OCI-LY1 (cell line): ENCODE measurements at regions not wholly inside any gene's neighbourhood (a gene's known extent, or its start where the extent isn't known, plus 50 kb on each side); places are given as distances from the start of the nearest gene placed in this dataset.

Source experiments
- H2AFZ ChIP-seq: fragments of 200-600 bp; sonication (generic), shearing (Covaris generic); 2 replicates; pipeline ENCODE4 v1.6.0; 2014; ENCODE audit warnings: antibody characterized with exemption, mild to moderate bottlenecking, low read length
- H3F3A ChIP-seq: fragments of 200-600 bp; sonication (generic), shearing (Covaris generic); 2 replicates; pipeline ENCODE4 v1.6.0; 2014; ENCODE audit warnings: mild to moderate bottlenecking, antibody characterized with exemption, low read length, moderate library complexity; ENCODE audit not compliant: insufficient read depth
- H3K27ac ChIP-seq: fragments of 200-600 bp; sonication (generic); 2 replicates; pipeline ENCODE4 v1.5.1; 2014; ENCODE audit warnings: low read length, mixed run types, mild to moderate bottlenecking, low read depth; ENCODE audit not compliant: poor library complexity, severe bottlenecking
- H3K27me3 ChIP-seq: fragments of 200-600 bp; sonication (generic); 2 replicates; pipeline ENCODE4 v1.6.0; 2014; ENCODE audit warnings: antibody characterized with exemption, mild to moderate bottlenecking, low read length, moderate library complexity; ENCODE audit not compliant: insufficient read depth
- H3K36me3 ChIP-seq: fragments of 200-600 bp; sonication (generic); 2 replicates; pipeline ENCODE4 v1.6.1; 2014; ENCODE audit warnings: mild to moderate bottlenecking, antibody characterized with exemption, low read length, moderate library complexity, mixed read lengths; ENCODE audit not compliant: insufficient read depth
- H3K4me1 ChIP-seq: fragments of 200-600 bp; sonication (generic); 2 replicates; pipeline ENCODE4 v1.5.1; 2014; ENCODE audit warnings: mild to moderate bottlenecking, low read length, moderate library complexity; ENCODE audit not compliant: insufficient read depth, severe bottlenecking
- H3K4me2 ChIP-seq: fragments of 200-600 bp; sonication (generic), shearing (Covaris generic); 2 replicates; pipeline ENCODE4 v1.6.1; 2014; ENCODE audit warnings: low read length
- H3K4me3 ChIP-seq: fragments of 200-600 bp; sonication (generic); 2 replicates; pipeline ENCODE4 v1.5.1; 2014; ENCODE audit warnings: low read length, low read depth, mild to moderate bottlenecking, mixed read lengths; ENCODE audit not compliant: poor library complexity, severe bottlenecking
- H3K79me2 ChIP-seq: fragments of 200-600 bp; shearing (Covaris generic); 2 replicates; pipeline ENCODE4 v1.6.1; 2016; ENCODE audit warnings: mixed run types, low read length, mixed read lengths; ENCODE audit not compliant: insufficient read depth
- H3K9ac ChIP-seq: fragments of 200-600 bp; sonication (generic), shearing (Covaris generic); 2 replicates; pipeline ENCODE4 v1.6.1; 2014; ENCODE audit warnings: mild to moderate bottlenecking, low read length, mixed read lengths
- H3K9me2 ChIP-seq: fragments of 200-600 bp; sonication (generic), shearing (Covaris generic); 2 replicates; pipeline ENCODE4 v1.6.1; 2014; ENCODE audit warnings: low read depth, mild to moderate bottlenecking, low read length, mixed read lengths
- H3K9me3 ChIP-seq: fragments of 200-600 bp; shearing (Covaris generic); 2 replicates; pipeline ENCODE4 v1.6.1; 2014; ENCODE audit warnings: low read length, mixed read lengths
- H4K20me1 ChIP-seq: fragments of 200-600 bp; sonication (generic), shearing (Covaris generic); 2 replicates; pipeline ENCODE4 v1.6.0; 2016; ENCODE audit warnings: mild to moderate bottlenecking, low read length; ENCODE audit not compliant: insufficient read depth
- EZH2 ChIP-seq: fragments of 200-600 bp; sonication (generic), shearing (Covaris generic); IDR thresholded peaks from 2 replicates; pipeline ENCODE4 v1.8.0; 2017; ENCODE audit warnings: borderline replicate concordance, mixed run types, mild to moderate bottlenecking, antibody characterized with exemption, low read length, moderate library complexity, mixed read lengths
- TF ChIP-seq, protein P1 (sequence below): fragments of 200-600 bp; sonication (generic), shearing (Covaris generic); IDR thresholded peaks from 2 replicates; pipeline ENCODE4 v1.5.1; 2017; ENCODE audit warnings: mild to moderate bottlenecking, antibody characterized with exemption, low read length, moderate library complexity, mixed read lengths

DNA sequence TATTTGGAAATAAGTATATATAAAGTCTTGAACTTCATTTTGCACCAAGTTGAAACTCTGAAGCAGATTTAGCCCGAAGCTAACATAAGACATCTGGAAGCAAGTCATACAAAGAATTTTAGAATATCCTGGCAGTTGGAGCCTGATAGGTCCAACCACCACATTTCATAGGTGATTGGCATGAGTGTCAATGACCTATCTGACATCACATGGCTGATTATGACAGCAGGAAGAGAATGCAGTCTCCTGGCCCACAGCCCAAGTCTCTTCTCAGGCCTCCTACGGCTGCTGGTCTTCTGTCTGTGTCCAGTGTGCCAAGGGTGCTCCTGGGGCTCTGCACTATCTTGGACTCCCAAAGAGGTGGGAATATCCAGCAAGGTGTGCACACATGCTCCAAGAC lies 325.7 kb upstream of the ACVR2A start:
- Histone ChIP-seq H3K4me1 (no peaks in the 10 kb centered on the region), H3K4me3 (no peak overlapping the region), H4K20me1 (no peaks in the 10 kb centered on the region), H3K79me2 (no peaks in the 10 kb centered on the region), H3K36me3 (no peaks in the 10 kb centered on the region), H3F3A (no peaks in the 10 kb centered on the region), H2AFZ (no peak overlapping the region), H3K9me3 (no peaks in the 10 kb centered on the region), H3K4me2 (no peak overlapping the region), H3K27ac (no peak overlapping the region), H3K27me3 (no peaks in the 10 kb centered on the region), H3K9me2 (no peaks in the 10 kb centered on the region), H3K9ac (no peak overlapping the region)
- no peak for TF ChIP-seq EZH2
- TF ChIP-seq, protein P1, sequence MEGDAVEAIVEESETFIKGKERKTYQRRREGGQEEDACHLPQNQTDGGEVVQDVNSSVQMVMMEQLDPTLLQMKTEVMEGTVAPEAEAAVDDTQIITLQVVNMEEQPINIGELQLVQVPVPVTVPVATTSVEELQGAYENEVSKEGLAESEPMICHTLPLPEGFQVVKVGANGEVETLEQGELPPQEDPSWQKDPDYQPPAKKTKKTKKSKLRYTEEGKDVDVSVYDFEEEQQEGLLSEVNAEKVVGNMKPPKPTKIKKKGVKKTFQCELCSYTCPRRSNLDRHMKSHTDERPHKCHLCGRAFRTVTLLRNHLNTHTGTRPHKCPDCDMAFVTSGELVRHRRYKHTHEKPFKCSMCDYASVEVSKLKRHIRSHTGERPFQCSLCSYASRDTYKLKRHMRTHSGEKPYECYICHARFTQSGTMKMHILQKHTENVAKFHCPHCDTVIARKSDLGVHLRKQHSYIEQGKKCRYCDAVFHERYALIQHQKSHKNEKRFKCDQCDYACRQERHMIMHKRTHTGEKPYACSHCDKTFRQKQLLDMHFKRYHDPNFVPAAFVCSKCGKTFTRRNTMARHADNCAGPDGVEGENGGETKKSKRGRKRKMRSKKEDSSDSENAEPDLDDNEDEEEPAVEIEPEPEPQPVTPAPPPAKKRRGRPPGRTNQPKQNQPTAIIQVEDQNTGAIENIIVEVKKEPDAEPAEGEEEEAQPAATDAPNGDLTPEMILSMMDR, result no peak

DNA sequence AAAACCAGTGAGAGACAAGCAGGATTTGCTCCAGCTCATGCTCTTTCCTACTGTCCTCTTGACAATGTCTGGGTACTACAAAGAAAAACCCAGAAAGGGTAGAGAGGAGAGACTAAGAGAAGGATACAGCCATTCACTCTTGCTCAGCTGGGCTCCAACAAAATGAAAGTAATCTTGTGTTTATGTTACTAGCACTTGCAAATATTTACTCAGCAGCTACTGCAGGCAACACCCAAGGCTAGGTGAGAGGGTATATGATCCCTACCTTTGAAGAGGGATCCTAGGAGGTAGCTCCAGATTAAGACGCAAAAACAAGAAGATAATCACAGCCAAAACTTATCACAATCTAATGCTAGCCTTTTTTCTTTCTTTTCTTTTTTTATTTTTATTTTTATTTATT lies 329.6 kb upstream of the ACVR2A start:
- Histone ChIP-seq H3K4me2 (no peak overlapping the region), H3K9ac (no peak overlapping the region), H3K27me3 (no peaks in the 10 kb centered on the region), H3K36me3 (no peaks in the 10 kb centered on the region), H3F3A (no peaks in the 10 kb centered on the region), H3K4me3 (no peak overlapping the region), H3K4me1 (no peaks in the 10 kb centered on the region), H3K9me3 (no peaks in the 10 kb centered on the region), H4K20me1 (no peaks in the 10 kb centered on the region), H3K79me2 (no peaks in the 10 kb centered on the region), H2AFZ (no peak overlapping the region), H3K9me2 (no peaks in the 10 kb centered on the region), H3K27ac (no peak overlapping the region)
- TF ChIP-seq EZH2, result no peak
- TF ChIP-seq, protein P1, result no peak

DNA sequence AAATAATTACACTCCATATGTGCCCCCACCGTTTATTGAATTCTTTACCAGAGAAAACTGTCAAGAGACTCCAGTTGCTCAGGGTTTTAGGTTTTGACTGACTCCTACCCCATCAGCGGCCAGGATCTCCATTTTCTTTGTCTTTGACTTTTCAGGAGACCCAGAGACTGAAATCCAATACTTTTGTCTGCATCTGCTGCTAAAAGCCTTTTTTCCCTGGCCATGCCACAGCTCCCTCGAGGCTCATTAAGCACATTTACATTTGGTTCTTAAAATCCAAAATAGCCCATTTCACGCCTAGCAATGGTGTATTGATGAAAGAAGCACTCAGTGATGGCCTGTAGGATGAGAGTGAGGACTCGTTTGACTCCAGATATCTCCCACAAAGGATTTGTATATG lies 332.6 kb upstream of the ACVR2A start:
- H3K4me2 ChIP-seq, result no peak overlapping the region
- H3F3A ChIP-seq, result no peaks in the 10 kb centered on the region
- H3K27ac ChIP-seq, result no peak overlapping the region
- no peaks in the 10 kb centered on the region for H4K20me1 ChIP-seq
- no peaks in the 10 kb centered on the region for H3K79me2 ChIP-seq
- H3K9me3 ChIP-seq, result no peaks in the 10 kb centered on the region
- H3K4me1 ChIP-seq, result no peaks in the 10 kb centered on the region
- no peaks in the 10 kb centered on the region for H3K36me3 ChIP-seq
- no peaks in the 10 kb centered on the region for H3K9me2 ChIP-seq
- no peak overlapping the region for H2AFZ ChIP-seq
- H3K4me3 ChIP-seq, result no peak overlapping the region
- H3K27me3 ChIP-seq, result no peaks in the 10 kb centered on the region
- TF ChIP-seq, protein P1, result no peak
- TF ChIP-seq EZH2, result no peak
- no peak overlapping the region for H3K9ac ChIP-seq
